H1 (cell line): ENCODE measurements at regions not wholly inside any gene's neighbourhood (a gene's known extent, or its start where the extent isn't known, plus 50 kb on each side); places are given as distances from the start of the nearest gene placed in this dataset.

Experiments
- CTCF ChIA-PET: fragments of 300-600 bp; sonication (Branson Sonifier 250); formaldehyde crosslinking; loops from one replicate; lab custom pipeline; 2021; ENCODE audit not compliant: partially characterized antibody; lab: Charles Lee
- POLR2A ChIA-PET: fragments of 300-600 bp; sonication (Branson Sonifier 250); formaldehyde crosslinking; loops from one replicate; lab custom pipeline; 2021; ENCODE audit warnings: inconsistent platforms; ENCODE audit not compliant: partially characterized antibody; lab: Charles Lee
- DNase-seq, 2 experiments: peaks; one replicate each; pipeline versions ENCODE4 v3.0.0 to v3.0.0-alpha.2; 2010 to 2022; ENCODE audit warnings: low spot score in 2 of 2, low read depth in 1 of 2, mixed read lengths in 1 of 2
- FAIRE-seq: peaks from 2 replicates; lab custom pipeline; 2011; peaks lifted over from hg19 to GRCh38; lab: Jason Lieb, UNC
- H2AFZ ChIP-seq: 2 replicates; pipeline ENCODE4 v1.8.1; 2012; ENCODE audit warnings: low read length, inconsistent platforms
- H2AK5ac ChIP-seq: 2 replicates; pipeline ENCODE4 v1.6.1; 2013; ENCODE audit warnings: low read depth, low read length
- H2BK120ac ChIP-seq: replicated peaks from 2 replicates; pipeline ENCODE3; 2013; ENCODE audit warnings: low read depth, low read length, inconsistent platforms
- H2BK12ac ChIP-seq: 2 replicates; pipeline ENCODE4 v1.6.1; 2013; ENCODE audit warnings: low read depth, low read length
- H2BK15ac ChIP-seq: 2 replicates; pipeline ENCODE4 v1.6.1; 2013; ENCODE audit warnings: low read length
- H2BK20ac ChIP-seq: 2 replicates; pipeline ENCODE4 v1.6.1; 2013; ENCODE audit warnings: low read length
- H2BK5ac ChIP-seq: 2 replicates; pipeline ENCODE4 v1.6.1; 2013; ENCODE audit warnings: low read depth, low read length
- H3K14ac ChIP-seq: 2 replicates; pipeline ENCODE4 v1.6.1; 2013; ENCODE audit warnings: inconsistent platforms; ENCODE audit not compliant: insufficient read length
- H3K18ac ChIP-seq: 2 replicates; pipeline ENCODE4 v1.6.1; 2013; ENCODE audit warnings: low read length; ENCODE audit errors: extremely low read depth
- H3K23ac ChIP-seq: 2 replicates; pipeline ENCODE4 v1.6.1; 2013; ENCODE audit warnings: inconsistent platforms; ENCODE audit not compliant: insufficient read length
- H3K23me2 ChIP-seq: 2 replicates; pipeline ENCODE4 v1.6.1; 2013; ENCODE audit warnings: low read depth, low read length
- H3K27ac ChIP-seq: 2 replicates; pipeline ENCODE4 v1.6.1; 2011; ENCODE audit warnings: low read depth, low read length, inconsistent platforms
- H3K27me3 ChIP-seq, 4 experiments: replicated peaks in 1 of 4; 1 replicate in 1 of 4; 2 replicates in 3 of 4; pipeline versions ENCODE4 v1.6.1 to v1.8.1; 2011 to 2013; ENCODE audit warnings: low read length in 3 of 4, mild to moderate bottlenecking in 3 of 4, inconsistent platforms in 2 of 4, mixed read lengths in 2 of 4, moderate library complexity in 1 of 4; ENCODE audit not compliant: control insufficient read depth in 3 of 4, insufficient read depth in 3 of 4; ENCODE audit errors: extremely low read depth in 1 of 4
- H3K36me3 ChIP-seq, 4 experiments: 2 replicates each; pipeline versions ENCODE4 v1.6.1 to v1.8.1; 2011 to 2013; ENCODE audit warnings: mild to moderate bottlenecking in 4 of 4, low read length in 3 of 4, moderate library complexity in 2 of 4, control low read depth in 1 of 4, inconsistent platforms in 1 of 4; ENCODE audit not compliant: insufficient read depth in 4 of 4, control insufficient read depth in 2 of 4
- H3K4ac ChIP-seq: replicated peaks from 2 replicates; pipeline ENCODE3; 2013; ENCODE audit warnings: low read length, low read depth, mixed read lengths, inconsistent platforms; ENCODE audit not compliant: insufficient read length
- H3K4me1 ChIP-seq, 4 experiments: replicated peaks in 1 of 4; 1 replicate in 1 of 4; 2 replicates in 3 of 4; pipeline versions ENCODE4 v1.6.1 to v1.8.1; 2011 to 2013; ENCODE audit warnings: low read length in 3 of 4, inconsistent platforms in 2 of 4, mixed read lengths in 1 of 4; ENCODE audit not compliant: insufficient read depth in 4 of 4, control insufficient read depth in 3 of 4
- H3K4me2 ChIP-seq, 2 experiments: 2 replicates each; pipeline versions ENCODE4 v1.6.1 to v1.8.1; 2011 to 2013; ENCODE audit warnings: low read depth in 2 of 2, low read length in 2 of 2, control low read depth in 1 of 2, inconsistent platforms in 1 of 2, mild to moderate bottlenecking in 1 of 2; ENCODE audit not compliant: insufficient read depth in 1 of 2
- H3K4me3 ChIP-seq, 4 experiments: fragments of 200-600, 300-600 bp in 1 of 4; sonication (generic), shearing (Covaris generic), sonication (Bioruptor Twin) in 1 of 4; 2 replicates each; pipeline versions ENCODE4 v1.5.1 to v1.8.1; 2011 to 2016; ENCODE audit warnings: low read length in 4 of 4, low read depth in 3 of 4, control low read depth in 2 of 4, inconsistent platforms in 2 of 4, mild to moderate bottlenecking in 2 of 4, mixed read lengths in 1 of 4, moderate library complexity in 1 of 4; ENCODE audit not compliant: insufficient read depth in 2 of 4; ENCODE audit errors: extremely low read depth in 1 of 4
- H3K56ac ChIP-seq: replicated peaks from 2 replicates; pipeline ENCODE3; 2013; ENCODE audit warnings: low read depth, mild to moderate bottlenecking, mixed read lengths, low read length, inconsistent platforms; ENCODE audit not compliant: insufficient read length
- H3K79me1 ChIP-seq: 2 replicates; pipeline ENCODE4 v1.6.1; 2013; ENCODE audit warnings: low read depth, low read length, control low read depth
- H3K79me2 ChIP-seq, 2 experiments: 2 replicates each; pipeline versions ENCODE4 v1.6.1 to v1.8.1; 2012 to 2013; ENCODE audit warnings: low read length in 2 of 2, mild to moderate bottlenecking in 2 of 2, inconsistent platforms in 1 of 2; ENCODE audit not compliant: insufficient read depth in 2 of 2, control insufficient read depth in 1 of 2
- H3K9ac ChIP-seq, 4 experiments: replicated peaks in 1 of 4; 1 replicate in 1 of 4; 2 replicates in 3 of 4; pipeline versions ENCODE4 v1.6.1 to v1.8.1; 2011 to 2013; ENCODE audit warnings: low read depth in 3 of 4, low read length in 3 of 4, control low read depth in 2 of 4, mild to moderate bottlenecking in 2 of 4, moderate library complexity in 2 of 4, inconsistent platforms in 1 of 4; ENCODE audit errors: extremely low read depth in 1 of 4
- H3K9me3 ChIP-seq, 2 experiments: 2 replicates each; pipeline versions ENCODE4 v1.6.1 to v1.8.1; 2012 to 2013; ENCODE audit warnings: mild to moderate bottlenecking in 2 of 2, moderate library complexity in 2 of 2, control low read depth in 1 of 2, inconsistent platforms in 1 of 2, low read depth in 1 of 2, low read length in 1 of 2, mixed read lengths in 1 of 2; ENCODE audit not compliant: insufficient read depth in 2 of 2
- H4K20me1 ChIP-seq, 2 experiments: replicated peaks in 1 of 2; 2 replicates each; pipeline versions ENCODE3 to v1.8.1; 2011 to 2013; ENCODE audit warnings: inconsistent platforms in 2 of 2, low read length in 2 of 2, mild to moderate bottlenecking in 1 of 2; ENCODE audit not compliant: insufficient read depth in 2 of 2, control insufficient read depth in 1 of 2
- H4K5ac ChIP-seq: 2 replicates; pipeline ENCODE4 v1.6.1; 2013; ENCODE audit warnings: low read length, low read depth, mixed read lengths, inconsistent platforms; ENCODE audit not compliant: insufficient read length
- H4K8ac ChIP-seq: 2 replicates; pipeline ENCODE4 v1.8.0; 2013; ENCODE audit warnings: mild to moderate bottlenecking, moderate library complexity, low read length, inconsistent platforms; ENCODE audit not compliant: insufficient read depth; ENCODE audit errors: extremely low read depth
- H4K91ac ChIP-seq: replicated peaks from 2 replicates; pipeline ENCODE3; 2013; ENCODE audit warnings: low read length, mixed read lengths, inconsistent platforms; ENCODE audit not compliant: insufficient read length
- BACH1 ChIP-seq: IDR thresholded peaks from 2 replicates; pipeline ENCODE4 v1.6.1; 2012; ENCODE audit warnings: low read length, improper control_type of control experiment
- CBX8 ChIP-seq: fragments of 300-800, 300-1000 bp; sonication (generic); IDR thresholded peaks from 2 replicates; pipeline ENCODE4 v1.7.1; 2016; ENCODE audit warnings: low read depth, low read length, borderline replicate concordance
- CHD1 ChIP-seq: IDR thresholded peaks from 2 replicates; pipeline ENCODE4 v1.6.1; 2012; ENCODE audit warnings: low read depth, low read length, improper control_type of control experiment
- CHD2 ChIP-seq: IDR thresholded peaks from 2 replicates; pipeline ENCODE4 v1.6.1; 2012; ENCODE audit warnings: low read length, improper control_type of control experiment
- CTBP2 ChIP-seq: IDR thresholded peaks from 2 replicates; pipeline ENCODE4 v1.7.0; 2011; ENCODE audit warnings: borderline replicate concordance, mild to moderate bottlenecking, moderate library complexity, mixed read lengths, low read length; ENCODE audit not compliant: insufficient read depth, insufficient read length
- SIRT6 ChIP-seq: IDR thresholded peaks from one replicate; pipeline ENCODE4 v1.7.1; 2012; ENCODE audit warnings: low read length, inconsistent platforms
- SP2 ChIP-seq: IDR thresholded peaks from 2 replicates; pipeline ENCODE4 v1.6.1; 2012; ENCODE audit warnings: mild to moderate bottlenecking, low read length, inconsistent platforms
- TAF7 ChIP-seq: optimal IDR thresholded peaks from 2 replicates; pipeline ENCODE3; 2011; ENCODE audit warnings: low read depth, mild to moderate bottlenecking, inconsistent platforms, low read length, moderate library complexity, borderline replicate concordance
- WGBS, 2 experiments: shearing (Covaris generic) in 1 of 2; methylation state at CpG; one replicate each; pipeline versions ENCODE4 v1.1.6 to v1.1.7; 2013 to 2015; ENCODE audit warnings: low lambda C conversion rate in 2 of 2, mixed read lengths in 2 of 2, inconsistent platforms in 1 of 2, low coverage in 1 of 2, missing lambda C conversion rate in 1 of 2; ENCODE audit not compliant: insufficient replicate concordance in 2 of 2, insufficient coverage in 1 of 2, insufficient read length in 1 of 2; ENCODE audit errors: extremely low coverage in 1 of 2, missing lambda C conversion rate in 1 of 2; 5-methylcytosine and 5-hydroxymethylcytosine counted together
- TF ChIP-seq, protein P1 (sequence below): IDR thresholded peaks from 2 replicates; pipeline ENCODE4 v1.6.1; 2011; ENCODE audit warnings: low read length, improper control_type of control experiment
- TF ChIP-seq, protein P2 (sequence below): IDR thresholded peaks from 2 replicates; pipeline ENCODE4 v1.6.1; 2011; ENCODE audit warnings: low read depth, mild to moderate bottlenecking, low read length; ENCODE audit not compliant: insufficient read depth
- TF ChIP-seq, protein P3 (sequence below): IDR thresholded peaks from 2 replicates; pipeline ENCODE4 v1.6.1; 2012; ENCODE audit warnings: low read length, inconsistent platforms

DNA sequence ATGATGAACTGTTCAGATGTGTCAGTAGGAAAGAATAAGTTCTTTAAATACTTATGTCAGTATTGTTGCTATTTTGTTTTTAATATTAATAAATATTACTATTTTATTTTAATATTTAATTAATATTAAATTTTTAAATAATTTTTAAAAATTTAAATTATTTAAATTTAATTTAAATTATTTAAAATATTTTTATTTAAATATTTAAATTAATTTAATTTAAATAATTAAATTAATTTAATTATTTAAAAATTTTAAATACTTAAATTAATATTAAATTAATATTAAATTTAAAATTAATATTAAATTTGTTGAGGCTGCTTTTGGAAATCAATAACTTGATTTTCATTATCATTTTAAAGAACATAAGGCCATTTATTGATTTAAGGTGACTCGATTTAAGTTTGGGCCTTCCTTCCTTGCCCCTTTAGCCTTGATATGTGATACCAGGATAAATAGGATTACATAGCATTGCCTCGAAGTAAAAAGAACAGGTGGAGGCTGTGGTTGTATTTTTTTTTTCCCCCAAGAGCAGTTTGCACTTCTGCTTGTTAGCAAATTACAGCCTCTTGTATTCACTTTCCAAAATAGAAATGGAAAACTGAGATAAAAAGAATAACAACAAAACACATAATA lies 915.2 kb downstream of the TTLL7 start:
- no peak overlapping the region for H3K4ac ChIP-seq
- H3K18ac ChIP-seq = no peak overlapping the region
- no peak overlapping the region for H2AFZ ChIP-seq
- H3K4me2 ChIP-seq = no peak overlapping the region
- H2BK120ac ChIP-seq = no peak overlapping the region
- no peak overlapping the region for H3K56ac ChIP-seq
- no peak overlapping the region for H4K8ac ChIP-seq
- no peak overlapping the region for H2BK5ac ChIP-seq
- no peak overlapping the region for H2BK20ac ChIP-seq
- CTCF ChIA-PET = no interaction called here
- no peaks in the 10 kb centered on the region for H3K79me1 ChIP-seq
- DNase-seq (no peak), FAIRE-seq (no peak)
- no peak overlapping the region for H3K14ac ChIP-seq
- POLR2A ChIA-PET = no interaction called here
- no peak overlapping the region for H3K23ac ChIP-seq
- no peak overlapping the region for H3K27ac ChIP-seq
- H3K79me2 ChIP-seq = no peaks in the 10 kb centered on the region
- no peaks in the 10 kb centered on the region for H3K36me3 ChIP-seq
- H4K5ac ChIP-seq = no peak overlapping the region
- H4K20me1 ChIP-seq = no peaks in the 10 kb centered on the region
- H3K23me2 ChIP-seq = no peaks in the 10 kb centered on the region
- H3K9me3 ChIP-seq = no peaks in the 10 kb centered on the region
- no peak overlapping the region for H3K9ac ChIP-seq
- no peaks in the 10 kb centered on the region for H3K27me3 ChIP-seq
- H2AK5ac ChIP-seq = no peak overlapping the region
- no peaks in the 10 kb centered on the region for H3K4me1 ChIP-seq
- H2BK12ac ChIP-seq = no peak overlapping the region
- H3K4me3 ChIP-seq = no peak overlapping the region
- H2BK15ac ChIP-seq = no peak overlapping the region
- no peak overlapping the region for H4K91ac ChIP-seq
- 91% methylated on average over 2 of the region's 2 CpGs; no CpG with 5 or more reads in 1 of the 2 experiments for WGBS, 2 experiments
- TF ChIP-seq, protein P1, sequence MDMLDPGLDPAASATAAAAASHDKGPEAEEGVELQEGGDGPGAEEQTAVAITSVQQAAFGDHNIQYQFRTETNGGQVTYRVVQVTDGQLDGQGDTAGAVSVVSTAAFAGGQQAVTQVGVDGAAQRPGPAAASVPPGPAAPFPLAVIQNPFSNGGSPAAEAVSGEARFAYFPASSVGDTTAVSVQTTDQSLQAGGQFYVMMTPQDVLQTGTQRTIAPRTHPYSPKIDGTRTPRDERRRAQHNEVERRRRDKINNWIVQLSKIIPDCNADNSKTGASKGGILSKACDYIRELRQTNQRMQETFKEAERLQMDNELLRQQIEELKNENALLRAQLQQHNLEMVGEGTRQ = no peak
- TF ChIP-seq SIRT6 (no peak), BACH1 (no peak), CHD2 (no peak), CBX8 (no peak), CTBP2 (no peak), CHD1 (no peak), TAF7 (no peak), SP2 (no peak)
- TF ChIP-seq, protein P2, sequence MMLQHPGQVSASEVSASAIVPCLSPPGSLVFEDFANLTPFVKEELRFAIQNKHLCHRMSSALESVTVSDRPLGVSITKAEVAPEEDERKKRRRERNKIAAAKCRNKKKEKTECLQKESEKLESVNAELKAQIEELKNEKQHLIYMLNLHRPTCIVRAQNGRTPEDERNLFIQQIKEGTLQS = no peak
- TF ChIP-seq, protein P3, sequence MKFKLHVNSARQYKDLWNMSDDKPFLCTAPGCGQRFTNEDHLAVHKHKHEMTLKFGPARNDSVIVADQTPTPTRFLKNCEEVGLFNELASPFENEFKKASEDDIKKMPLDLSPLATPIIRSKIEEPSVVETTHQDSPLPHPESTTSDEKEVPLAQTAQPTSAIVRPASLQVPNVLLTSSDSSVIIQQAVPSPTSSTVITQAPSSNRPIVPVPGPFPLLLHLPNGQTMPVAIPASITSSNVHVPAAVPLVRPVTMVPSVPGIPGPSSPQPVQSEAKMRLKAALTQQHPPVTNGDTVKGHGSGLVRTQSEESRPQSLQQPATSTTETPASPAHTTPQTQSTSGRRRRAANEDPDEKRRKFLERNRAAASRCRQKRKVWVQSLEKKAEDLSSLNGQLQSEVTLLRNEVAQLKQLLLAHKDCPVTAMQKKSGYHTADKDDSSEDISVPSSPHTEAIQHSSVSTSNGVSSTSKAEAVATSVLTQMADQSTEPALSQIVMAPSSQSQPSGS = no peak
